T-helper 2 cell treated with Interferon-gamma antibody and Interleukin-4, amounts not matched to agents 5 μg/mL and 100 μg/mL, for 36 hours (primary cell): ENCODE measurements at regions not wholly inside any gene's neighbourhood (a gene's known extent, or its start where the extent isn't known, plus 50 kb on each side); places are given as distances from the start of the nearest gene placed in this dataset.
"Not testable (repeated sequence)": the region's sequence is repeated elsewhere in the genome, so short reads cannot be mapped to it uniquely, and the experiment has no call there.

Experiments used
- DNase-seq: peaks from one replicate; pipeline ENCODE4 v3.0.0; 2021; ENCODE audit warnings: low spot score
- H3K27ac Mint-ChIP-seq: one replicate; pipeline ENCODE4 v1.8.0; 2021; ENCODE audit warnings: mild to moderate bottlenecking, mixed read lengths
- H3K27me3 Mint-ChIP-seq: one replicate; pipeline ENCODE4 v1.8.0; 2021; ENCODE audit warnings: low read depth, mixed read lengths
- H3K36me3 Mint-ChIP-seq: one replicate; pipeline ENCODE4 v1.8.0; 2021; ENCODE audit warnings: low read depth, mixed read lengths
- H3K4me1 Mint-ChIP-seq: one replicate; pipeline ENCODE4 v1.8.0; 2021; ENCODE audit warnings: low read depth, mixed read lengths
- H3K4me3 Mint-ChIP-seq: one replicate; pipeline ENCODE4 v1.8.0; 2022; ENCODE audit warnings: mild to moderate bottlenecking, moderate library complexity, mixed read lengths
- H3K9me3 Mint-ChIP-seq: one replicate; pipeline ENCODE4 v1.8.0; 2021; ENCODE audit warnings: mixed read lengths

GRCh38 chr10:90302031-90302430, 555.8 kb downstream of the HTR7 start:
- H3K36me3 Mint-ChIP-seq, H3K9me3 Mint-ChIP-seq, H3K4me1 Mint-ChIP-seq, H3K27me3 Mint-ChIP-seq, DNase-seq, H3K4me3 Mint-ChIP-seq, H3K27ac Mint-ChIP-seq: not testable (repeated sequence)

DNA sequence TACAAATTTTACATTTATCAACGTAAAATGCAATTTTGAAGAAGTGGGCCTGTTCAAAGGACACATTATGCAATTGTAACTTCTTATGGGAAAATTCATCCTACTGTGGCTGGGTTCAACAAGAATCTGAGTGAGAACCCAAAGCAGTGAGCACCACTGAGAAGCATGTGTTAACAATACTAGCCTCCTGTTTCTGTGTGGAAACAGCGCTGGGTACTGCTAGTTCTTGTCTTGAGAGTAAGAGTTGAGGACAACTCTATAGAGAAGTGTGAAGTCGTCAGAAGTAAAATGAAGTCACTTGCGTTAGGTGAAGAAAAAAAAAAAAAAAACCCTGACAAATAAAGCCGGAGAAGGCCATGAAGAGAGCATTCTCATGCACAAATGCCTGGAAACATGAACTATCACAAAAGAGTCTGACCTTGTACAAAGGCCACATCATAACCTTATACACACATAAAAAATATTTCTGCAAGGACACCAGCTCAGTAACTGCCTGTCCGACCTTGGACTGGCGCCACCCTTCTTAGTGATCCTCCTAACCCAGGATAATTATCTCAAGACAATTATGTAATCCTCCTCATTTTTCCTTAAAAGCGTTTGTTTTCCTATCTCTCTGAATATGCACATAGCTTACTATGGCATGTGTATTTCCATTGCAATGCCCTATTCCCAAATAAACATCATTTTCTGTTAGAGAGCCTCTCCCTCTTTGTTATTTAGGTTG, 554.9 kb downstream of the HTR7 start:
- no peaks in the 10 kb centered on the region for H3K27me3 Mint-ChIP-seq
- DNase-seq = no peak
- no peaks in the 10 kb centered on the region for H3K9me3 Mint-ChIP-seq
- no peaks in the 10 kb centered on the region for H3K36me3 Mint-ChIP-seq
- no peak overlapping the region for H3K4me3 Mint-ChIP-seq
- H3K27ac Mint-ChIP-seq = no peak overlapping the region
- no peaks in the 10 kb centered on the region for H3K4me1 Mint-ChIP-seq

DNA sequence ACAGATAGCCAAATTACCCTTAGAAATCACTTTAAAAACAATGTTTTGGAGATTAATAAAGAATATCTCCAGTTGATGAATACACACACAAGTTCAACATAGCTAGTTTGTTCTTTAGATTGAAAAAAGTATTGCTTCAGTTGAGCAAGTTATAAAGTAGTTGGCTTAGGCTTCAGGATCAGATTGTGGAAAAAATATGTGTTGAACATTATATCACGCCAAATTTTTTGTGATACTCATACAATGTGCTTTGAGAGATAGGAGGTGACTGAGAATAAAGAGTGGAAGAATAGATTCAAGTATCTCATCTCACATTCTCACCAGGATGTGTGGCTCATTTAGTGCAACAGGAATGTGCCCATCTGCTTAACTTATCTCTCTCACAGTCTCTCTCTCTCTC, 553.3 kb downstream of the HTR7 start:
- no peak for DNase-seq
- Mint-ChIP-seq H3K27ac (no peak overlapping the region), H3K4me1 (no peaks in the 10 kb centered on the region), H3K9me3 (no peaks in the 10 kb centered on the region), H3K4me3 (no peak overlapping the region), H3K36me3 (no peaks in the 10 kb centered on the region), H3K27me3 (no peaks in the 10 kb centered on the region)

DNA sequence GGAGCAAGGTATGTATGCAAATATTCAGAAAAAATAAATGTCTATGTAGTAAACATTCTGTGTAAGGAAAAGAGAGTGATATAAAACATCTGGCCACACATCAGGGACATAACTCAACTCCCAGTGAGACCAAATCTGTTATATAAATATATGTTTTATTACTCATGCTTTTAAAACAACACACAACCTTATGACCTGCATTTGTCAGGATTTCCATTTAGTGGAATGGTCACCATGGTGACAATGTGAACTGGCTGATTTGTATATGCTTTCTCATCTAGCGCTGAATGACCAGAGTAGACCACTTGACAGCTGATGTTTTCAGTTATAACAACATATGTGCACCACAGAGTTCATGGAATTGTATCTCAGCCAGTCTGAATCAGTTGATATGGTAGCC, 551.7 kb downstream of the HTR7 start:
- Mint-ChIP-seq H3K27me3 (no peaks in the 10 kb centered on the region), H3K9me3 (no peaks in the 10 kb centered on the region), H3K4me1 (no peaks in the 10 kb centered on the region), H3K36me3 (no peaks in the 10 kb centered on the region), H3K4me3 (no peak overlapping the region), H3K27ac (no peak overlapping the region)
- no peak for DNase-seq

GRCh38 chr10:90308223-90308622, 549.6 kb downstream of the HTR7 start:
- DNase-seq = no peak
- Mint-ChIP-seq H3K36me3 (no peaks in the 10 kb centered on the region), H3K4me3 (no peak overlapping the region), H3K9me3 (no peaks in the 10 kb centered on the region), H3K27me3 (no peaks in the 10 kb centered on the region), H3K4me1 (no peaks in the 10 kb centered on the region), H3K27ac (no peak overlapping the region)

GRCh38 chr10:90313576-90314325, 544.1 kb downstream of the HTR7 start:
- Mint-ChIP-seq H3K36me3 (no peaks in the 10 kb centered on the region), H3K27ac (no peak overlapping the region), H3K4me3 (no peak overlapping the region), H3K4me1 (no peaks in the 10 kb centered on the region), H3K9me3 (no peaks in the 10 kb centered on the region), H3K27me3 (no peaks in the 10 kb centered on the region)
- DNase-seq = no peak

GRCh38 chr10:90314718-90315117, 543.1 kb downstream of the HTR7 start:
- Mint-ChIP-seq H3K27ac (no peak overlapping the region), H3K9me3 (no peaks in the 10 kb centered on the region), H3K36me3 (no peaks in the 10 kb centered on the region), H3K4me1 (no peaks in the 10 kb centered on the region), H3K4me3 (no peak overlapping the region), H3K27me3 (no peaks in the 10 kb centered on the region)
- no peak for DNase-seq

DNA sequence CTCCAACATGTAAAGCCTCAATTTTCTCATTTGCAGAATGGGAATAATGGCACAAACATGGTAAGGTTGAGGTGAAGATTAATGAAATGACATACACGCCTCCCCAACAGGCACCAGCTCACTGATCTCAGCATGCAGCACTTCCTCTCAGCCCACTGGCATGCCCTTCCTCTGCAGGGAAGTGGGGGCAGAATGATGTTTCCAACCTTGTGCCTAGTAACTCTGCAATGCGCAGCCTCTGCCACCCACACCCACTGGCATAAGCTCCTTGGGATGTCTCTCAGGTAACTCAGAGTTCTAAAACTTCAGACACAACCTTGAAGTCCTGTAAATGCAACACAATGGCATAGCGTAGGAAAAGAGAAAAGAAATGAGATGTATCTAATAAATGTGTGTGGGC, 540.7 kb downstream of the HTR7 start:
- H3K27ac Mint-ChIP-seq = no peak overlapping the region
- no peak for DNase-seq
- no peaks in the 10 kb centered on the region for H3K27me3 Mint-ChIP-seq
- no peaks in the 10 kb centered on the region for H3K9me3 Mint-ChIP-seq
- H3K36me3 Mint-ChIP-seq = no peaks in the 10 kb centered on the region
- no peaks in the 10 kb centered on the region for H3K4me1 Mint-ChIP-seq
- no peak overlapping the region for H3K4me3 Mint-ChIP-seq

DNA sequence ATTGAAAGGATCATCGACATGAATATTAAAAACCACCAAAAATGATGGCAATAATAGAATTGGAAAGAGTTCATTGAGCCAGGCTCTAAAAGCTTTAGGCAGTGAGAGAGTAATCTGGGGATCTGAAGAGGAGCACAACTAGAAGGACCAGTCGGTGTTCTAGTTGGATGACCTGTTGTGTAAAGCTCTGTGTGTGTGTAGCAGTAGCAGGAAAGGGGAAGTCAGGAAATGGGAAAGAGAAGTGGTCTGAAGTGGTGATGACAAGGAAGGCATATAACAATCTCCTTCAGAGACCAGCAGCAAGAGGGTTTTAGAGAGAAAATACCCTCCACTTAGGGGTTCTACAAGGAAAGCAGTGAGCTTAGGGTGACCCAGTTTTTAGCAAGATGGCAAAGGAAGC, 539.2 kb downstream of the HTR7 start:
- no peaks in the 10 kb centered on the region for H3K4me1 Mint-ChIP-seq

GRCh38 chr10:90319188-90319914, 538.5 kb downstream of the HTR7 start:
- Mint-ChIP-seq H3K4me1 (no peaks in the 10 kb centered on the region), H3K27ac (no peak overlapping the region), H3K36me3 (no peaks in the 10 kb centered on the region), H3K27me3 (no peaks in the 10 kb centered on the region), H3K9me3 (no peaks in the 10 kb centered on the region), H3K4me3 (no peak overlapping the region)
- DNase-seq = peak; percentile 4

More for the DNA sequence above, 539.2 kb downstream of the HTR7 start:
- Mint-ChIP-seq H3K9me3 (no peaks in the 10 kb centered on the region), H3K4me3 (no peak overlapping the region), H3K36me3 (no peaks in the 10 kb centered on the region), H3K27me3 (no peaks in the 10 kb centered on the region), H3K27ac (no peak overlapping the region)
- DNase-seq = no peak

DNA sequence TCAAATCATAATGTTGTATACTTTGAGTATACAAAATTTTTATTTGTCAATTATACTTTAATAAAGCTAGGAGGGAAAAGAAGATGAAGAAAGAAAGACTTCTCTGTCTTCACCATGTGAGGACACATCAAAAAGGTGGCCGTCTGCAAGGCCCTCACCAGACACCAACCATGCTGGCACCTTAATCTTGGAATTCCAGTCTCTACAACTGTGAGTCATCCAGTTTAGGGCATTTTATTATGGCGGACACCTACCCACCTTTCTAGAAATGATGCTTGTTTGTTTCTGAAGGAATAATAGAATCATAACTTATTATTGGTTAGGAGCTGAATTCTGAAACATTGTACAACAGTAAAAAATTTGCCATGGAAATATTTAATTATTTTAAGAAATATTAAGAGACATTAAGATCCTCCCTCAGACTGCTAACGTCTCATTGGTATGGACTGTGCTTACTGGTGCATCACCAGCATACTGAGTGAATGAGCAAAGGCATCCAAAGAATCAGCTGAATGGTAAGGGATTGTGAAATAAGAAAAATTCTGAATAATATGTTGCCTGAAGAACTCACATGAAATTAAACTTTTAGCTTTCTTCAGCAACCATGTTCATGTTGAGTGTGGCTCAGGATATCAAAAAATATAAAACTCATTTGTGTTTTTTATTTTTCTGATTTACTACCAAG, 536.6 kb downstream of the HTR7 start:
- no peak overlapping the region for H3K4me3 Mint-ChIP-seq
- H3K4me1 Mint-ChIP-seq = no peaks in the 10 kb centered on the region
- no peaks in the 10 kb centered on the region for H3K36me3 Mint-ChIP-seq
- DNase-seq = no peak
- no peaks in the 10 kb centered on the region for H3K27me3 Mint-ChIP-seq
- no peaks in the 10 kb centered on the region for H3K9me3 Mint-ChIP-seq
- no peak overlapping the region for H3K27ac Mint-ChIP-seq

- no peaks in the 10 kb centered on the region for H3K27me3 Mint-ChIP-seq
- no peak for DNase-seq
- H3K36me3 Mint-ChIP-seq = no peaks in the 10 kb centered on the region
- no peak overlapping the region for H3K27ac Mint-ChIP-seq
- no peaks in the 10 kb centered on the region for H3K9me3 Mint-ChIP-seq
- no peak overlapping the region for H3K4me3 Mint-ChIP-seq
- no peaks in the 10 kb centered on the region for H3K4me1 Mint-ChIP-seq
These were observed 531.2 kb downstream of the HTR7 start for GRCh38 chr10:90326498-90327267.

- H3K4me1 Mint-ChIP-seq = no peaks in the 10 kb centered on the region
- no peak for DNase-seq
- no peaks in the 10 kb centered on the region for H3K27me3 Mint-ChIP-seq
- no peaks in the 10 kb centered on the region for H3K36me3 Mint-ChIP-seq
- H3K4me3 Mint-ChIP-seq = no peak overlapping the region
- H3K9me3 Mint-ChIP-seq = no peaks in the 10 kb centered on the region
- no peak overlapping the region for H3K27ac Mint-ChIP-seq
These were observed 530.2 kb downstream of the HTR7 start for GRCh38 chr10:90327611-90328010.
